Superior temporal gyrus (tissue), 1 donor: ENCODE measurements at regions not wholly inside any gene's neighbourhood (a gene's known extent, or its start where the extent isn't known, plus 50 kb on each side); places are given as distances from the start of the nearest gene placed in this dataset.
"Not testable (repeated sequence)": the region's sequence is repeated elsewhere in the genome, so short reads cannot be mapped to it uniquely, and the experiment has no call there.

Experiments
- DNase-seq: peaks from one replicate; pipeline ENCODE4 v3.0.0-alpha.2; 2016; ENCODE audit errors: extremely low spot score

- DNase-seq, result not testable (repeated sequence)
Observed at GRCh38 chr7:66574768-66575167, 53.9 kb upstream of the KCTD7 start.

DNA sequence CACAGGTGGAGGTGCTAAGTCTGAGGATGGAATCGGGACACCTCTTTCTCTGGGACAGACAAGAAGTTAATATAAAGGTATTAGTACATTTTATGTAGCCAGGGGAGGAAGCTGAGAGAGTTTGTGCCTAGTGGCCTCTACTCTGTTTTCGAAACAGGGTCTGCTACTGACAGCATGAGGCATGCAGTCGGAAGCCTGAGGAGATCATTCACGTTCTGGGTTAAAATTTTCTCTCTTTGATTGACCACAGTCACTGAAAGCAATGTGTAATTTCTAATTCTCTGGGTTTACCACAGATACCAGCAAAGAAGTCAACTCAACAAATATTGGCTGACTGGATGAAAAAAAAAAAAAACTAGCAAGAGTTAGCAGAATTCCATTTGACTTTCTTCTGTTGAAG, 53.3 kb upstream of the KCTD7 start:
- DNase-seq, result no peak

GRCh38 chr7:66576646-66577045, 52.0 kb upstream of the KCTD7 start:
- DNase-seq, result no peak
